K562 (cell line): ENCODE measurements at regions not wholly inside any gene's neighbourhood (a gene's known extent, or its start where the extent isn't known, plus 50 kb on each side); places are given as distances from the start of the nearest gene placed in this dataset.
A peak's percentile ranks its signal among the peaks of the same experiment; 100 is the strongest.

Experiments
- ATAC-seq: fragments of 200-7000 bp; cut with Tn5 transposase; 3 replicates; pipeline ENCODE4 v1.9.1; 2020; ENCODE audit warnings: moderate library complexity
- BruUV-seq: library from RNA; stranded (reverse); fragments of 400-500 nt; replicated peaks from 2 replicates; lab custom pipeline; 2021; lab: Mats Ljungman, UMichigan
- CTCF ChIA-PET: fragments of 300-600 bp; formaldehyde crosslinking; extraction: SDS; loops from one replicate; lab custom pipeline; 2021; ENCODE audit warnings: low intra/inter-chr PET ratio; lab: Yijun Ruan, JAX
- POLR2A ChIA-PET: fragments of 300-600, 350-650 bp; sonication (Branson Sonifier 250); formaldehyde crosslinking; extraction: SDS; loops from one replicate; lab custom pipeline; 2021; ENCODE audit warnings: antibody characterized with exemption, inconsistent platforms; lab: Yijun Ruan, JAX
- DNase-seq, 4 experiments: peaks; one replicate each; pipeline versions ENCODE4 v3.0.0 to v3.0.0-alpha.2; 2011 to 2018; ENCODE audit warnings: low spot score in 3 of 4, mixed read lengths in 3 of 4; ENCODE audit errors: extremely low read depth in 1 of 4
- FAIRE-seq: peaks from 2 replicates; lab custom pipeline; 2011; peaks lifted over from hg19 to GRCh38; lab: Jason Lieb, UNC
- H2AFZ ChIP-seq: 2 replicates; pipeline ENCODE4 v1.6.0; 2011; ENCODE audit warnings: low read depth, low read length, control low read depth, inconsistent platforms
- H3K27ac ChIP-seq: fragments of 200-600 bp; 3 replicates; pipeline ENCODE4 v1.8.0; 2011; ENCODE audit warnings: low read depth, mild to moderate bottlenecking, control low read depth, inconsistent platforms, low read length, moderate library complexity, mixed read lengths; ENCODE audit errors: extremely low read depth
- H3K27me3 ChIP-seq, 2 experiments: fragments of 300-600 bp in 1 of 2; 2 replicates in 1 of 2; 3 replicates in 1 of 2; pipeline versions ENCODE4 v1.6.0 to v1.8.0; 2011; ENCODE audit warnings: inconsistent platforms in 2 of 2, low read length in 2 of 2, mild to moderate bottlenecking in 1 of 2, mixed read lengths in 1 of 2, moderate library complexity in 1 of 2; ENCODE audit not compliant: control insufficient read depth in 2 of 2, insufficient read depth in 2 of 2
- H3K36me3 ChIP-seq: fragments of 300-600 bp; 3 replicates; pipeline ENCODE4 v1.8.0; 2011; ENCODE audit warnings: mild to moderate bottlenecking, low read length, inconsistent platforms; ENCODE audit not compliant: control insufficient read depth, insufficient read depth
- H3K4me1 ChIP-seq, 2 experiments: fragments of 200-600 bp in 1 of 2; replicated peaks in 1 of 2; 2 replicates in 1 of 2; 3 replicates in 1 of 2; pipeline versions ENCODE4 v1.5.1 to v1.8.0; 2011; ENCODE audit warnings: inconsistent platforms in 2 of 2, low read length in 2 of 2, mild to moderate bottlenecking in 1 of 2, mixed read lengths in 1 of 2, moderate library complexity in 1 of 2; ENCODE audit not compliant: control insufficient read depth in 2 of 2, insufficient read depth in 2 of 2
- H3K4me2 ChIP-seq: 2 replicates; pipeline ENCODE4 v1.6.1; 2011; ENCODE audit warnings: low read length, control low read depth, inconsistent platforms, mixed read lengths; ENCODE audit not compliant: insufficient read depth
- H3K4me3 ChIP-seq: fragments of 200-600 bp; sonication (generic), shearing (Covaris generic); 2 replicates; pipeline ENCODE4 v1.5.1; 2016; ENCODE audit warnings: control low read depth, inconsistent platforms
- H3K79me2 ChIP-seq: fragments of 200-600 bp; 3 replicates; pipeline ENCODE4 v1.8.0; 2011; ENCODE audit warnings: low read length, inconsistent platforms; ENCODE audit not compliant: control insufficient read depth, insufficient read depth
- H3K9ac ChIP-seq, 2 experiments: 2 replicates each; pipeline versions ENCODE4 v1.6.0 to v1.6.1; 2011; ENCODE audit warnings: low read depth in 2 of 2, low read length in 2 of 2, control low read depth in 1 of 2, inconsistent platforms in 1 of 2, mild to moderate bottlenecking in 1 of 2, mixed read lengths in 1 of 2; ENCODE audit not compliant: insufficient read depth in 1 of 2
- H3K9me1 ChIP-seq: one replicate; pipeline ENCODE4 v1.6.0; 2011; ENCODE audit warnings: inconsistent platforms, mild to moderate bottlenecking, low read length, moderate library complexity; ENCODE audit not compliant: control insufficient read depth, insufficient read depth
- H3K9me3 ChIP-seq: replicated peaks from 2 replicates; pipeline ENCODE4 v1.5.1; 2011; ENCODE audit warnings: low read depth, low read length, inconsistent platforms; ENCODE audit not compliant: control insufficient read depth, insufficient read depth
- H4K20me1 ChIP-seq: replicated peaks from 2 replicates; pipeline ENCODE4 v1.6.1; 2011; ENCODE audit warnings: low read length, inconsistent platforms, mixed read lengths; ENCODE audit not compliant: control insufficient read depth, insufficient read depth
- CBFA2T2 ChIP-seq: fragments of 450-650 bp; conservative IDR thresholded peaks from 2 replicates; pipeline ENCODE4 v1.6.1; 2017; ENCODE audit warnings: mild to moderate bottlenecking
- HNRNPUL1 ChIP-seq: fragments of 200-400 bp; formaldehyde crosslinking; IDR thresholded peaks from 2 replicates; pipeline ENCODE4 v1.6.1; 2017; ENCODE audit warnings: low read length
- JUN ChIP-seq, 2 experiments: sonication (generic) in 1 of 2; formaldehyde crosslinking in 1 of 2; IDR thresholded peaks; 2 replicates each; pipeline versions ENCODE4 v1.6.1 to v1.8.0; 2012 to 2022; ENCODE audit warnings: borderline replicate concordance in 2 of 2, mild to moderate bottlenecking in 2 of 2, improper control_type of control experiment in 1 of 2, low read depth in 1 of 2, low read length in 1 of 2, missing genetic modification reagents in 1 of 2
- RFX5 ChIP-seq: IDR thresholded peaks from 2 replicates; pipeline ENCODE4 v1.6.1; 2011; ENCODE audit warnings: low read depth, mild to moderate bottlenecking, improper control_type of control experiment, low read length
- SETDB1 ChIP-seq: IDR thresholded peaks from one replicate; pipeline ENCODE4 v1.6.1; 2012; ENCODE audit warnings: low read length, control low read depth, inconsistent platforms
- TEAD4 ChIP-seq, 2 experiments: sonication (generic) in 1 of 2; formaldehyde crosslinking in 1 of 2; IDR thresholded peaks; 2 replicates each; pipeline versions ENCODE4 v1.6.1 to v1.8.0; 2012 to 2022; ENCODE audit warnings: borderline replicate concordance in 1 of 2, inconsistent platforms in 1 of 2, low read length in 1 of 2, mild to moderate bottlenecking in 1 of 2, missing genetic modification reagents in 1 of 2
- ZFPM2 ChIP-seq: fragments of 250-450 bp; sonication (Bioruptor Pico); IDR thresholded peaks from 2 replicates; pipeline ENCODE4 v1.5.1; 2022; ENCODE audit warnings: mild to moderate bottlenecking
- ZNF347 ChIP-seq: fragments of 450-650 bp; formaldehyde crosslinking; IDR thresholded peaks from 2 replicates; pipeline ENCODE4 v1.4.0; 2020; ENCODE audit warnings: low read depth, mild to moderate bottlenecking, moderate library complexity
- WGBS: fragments of 100-300 bp; shearing (Covaris generic); methylation state at CpG from one replicate; pipeline ENCODE4 v1.1.6; 2016; ENCODE audit warnings: low coverage, mixed read lengths; ENCODE audit not compliant: insufficient coverage; ENCODE audit errors: missing lambda C conversion rate; 5-methylcytosine and 5-hydroxymethylcytosine counted together
- in situ Hi-C: fragments of 300-500 bp; cut with MboI; formaldehyde crosslinking; loops from 4 replicates; pipeline ENCODE4 v1.15.0; 2018; ENCODE audit warnings: inconsistent platforms, mixed read lengths
- intact Hi-C: fragments of 100-400 bp; cut with micrococcal nuclease; formaldehyde crosslinking; loops from 2 replicates; pipeline ENCODE4 v1.14.2; 2022
- TF ChIP-seq, protein P1 (sequence below), 2 experiments: fragments of 450-650 bp; conservative IDR thresholded peaks; 2 replicates each; pipeline ENCODE4 v1.6.1; 2017; ENCODE audit warnings: mild to moderate bottlenecking in 2 of 2, moderate library complexity in 2 of 2
- TF ChIP-seq, protein P2 (sequence below), 2 experiments: IDR thresholded peaks; 2 replicates each; pipeline ENCODE4 v1.6.1; 2011; ENCODE audit warnings: borderline replicate concordance in 1 of 2, control low read depth in 1 of 2, low read depth in 1 of 2, low read length in 1 of 2, mild to moderate bottlenecking in 1 of 2, mixed read lengths in 1 of 2, moderate library complexity in 1 of 2; ENCODE audit not compliant: insufficient read depth in 1 of 2, insufficient read length in 1 of 2, poor library complexity in 1 of 2, severe bottlenecking in 1 of 2; ENCODE audit errors: extremely low read depth in 1 of 2

DNA sequence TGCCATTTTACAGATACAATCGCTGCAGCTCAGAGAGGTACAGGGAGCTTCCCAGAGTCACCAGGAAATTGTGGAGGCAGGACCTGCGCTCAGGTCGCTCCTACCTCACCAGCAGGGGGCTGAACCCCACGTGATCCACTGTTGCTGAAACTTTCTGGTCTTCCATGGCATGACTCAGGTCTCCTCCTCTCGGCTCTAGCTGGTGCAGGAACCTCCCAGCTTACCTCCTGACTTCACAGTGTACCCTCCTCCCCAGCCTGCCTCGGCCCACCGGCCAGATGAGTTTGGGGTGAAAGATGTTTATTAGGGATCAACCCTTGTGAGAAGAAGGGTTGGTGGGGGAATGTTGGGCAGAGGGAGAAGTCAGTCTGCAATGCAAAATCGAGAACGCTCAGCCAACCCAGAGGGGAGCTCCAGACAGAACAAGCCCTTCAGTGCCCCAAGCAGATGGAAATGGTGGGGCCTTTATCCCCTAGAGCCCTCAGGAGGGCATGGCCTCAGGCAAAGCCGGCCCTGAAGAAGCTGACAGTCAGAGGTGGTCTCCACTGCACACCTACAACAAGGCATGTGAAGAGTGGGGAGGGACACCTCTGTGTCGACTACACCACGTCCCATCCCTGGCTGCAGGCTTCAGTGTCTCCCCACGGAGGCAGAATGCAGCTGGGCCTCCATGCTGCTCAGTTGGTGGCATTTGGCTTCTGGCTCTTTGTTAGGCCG, 118.6 kb upstream of the PRR20G start (continued):
- TF ChIP-seq, protein P1, sequence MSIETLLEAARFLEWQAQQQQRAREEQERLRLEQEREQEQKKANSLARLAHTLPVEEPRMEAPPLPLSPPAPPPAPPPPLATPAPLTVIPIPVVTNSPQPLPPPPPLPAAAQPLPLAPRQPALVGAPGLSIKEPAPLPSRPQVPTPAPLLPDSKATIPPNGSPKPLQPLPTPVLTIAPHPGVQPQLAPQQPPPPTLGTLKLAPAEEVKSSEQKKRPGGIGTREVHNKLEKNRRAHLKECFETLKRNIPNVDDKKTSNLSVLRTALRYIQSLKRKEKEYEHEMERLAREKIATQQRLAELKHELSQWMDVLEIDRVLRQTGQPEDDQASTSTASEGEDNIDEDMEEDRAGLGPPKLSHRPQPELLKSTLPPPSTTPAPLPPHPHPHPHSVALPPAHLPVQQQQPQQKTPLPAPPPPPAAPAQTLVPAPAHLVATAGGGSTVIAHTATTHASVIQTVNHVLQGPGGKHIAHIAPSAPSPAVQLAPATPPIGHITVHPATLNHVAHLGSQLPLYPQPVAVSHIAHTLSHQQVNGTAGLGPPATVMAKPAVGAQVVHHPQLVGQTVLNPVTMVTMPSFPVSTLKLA (conservative IDR thresholded peaks at IDR 0.05) = 0 out of 4 replicates have a peak, but pooled peaks of 1 of the 2 experiments have one; percentile 22

DNA sequence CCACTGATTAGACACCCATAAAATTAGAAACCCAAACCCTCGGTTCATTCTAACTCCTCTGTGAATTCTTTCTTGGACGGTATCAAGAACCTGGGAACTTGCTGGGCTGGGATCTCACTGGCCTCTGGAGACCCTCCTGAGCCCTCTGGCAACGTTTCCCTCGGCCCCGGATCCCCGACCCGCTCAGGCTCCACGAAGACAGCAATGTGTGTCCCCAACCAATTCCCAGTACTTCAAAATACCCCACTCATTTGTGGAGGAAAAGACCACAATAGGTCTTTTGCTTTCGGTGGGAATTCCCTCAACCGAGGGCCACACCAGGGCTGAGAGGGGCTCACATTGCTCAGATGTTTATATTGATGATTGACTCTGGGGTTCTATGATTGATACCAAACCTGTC, 117.9 kb upstream of the PRR20G start:
- ATAC-seq (no peak), FAIRE-seq (no peak), DNase-seq (no peak)
- WGBS = under 1% methylated on average over 10 of the region's 10 CpGs
- Histone ChIP-seq H3K4me1 (peaks cover 1 to 3% of the 10 kb centered on the region in 2 experiments; a peak in 3 of 5 replicates), H3K9me3 (no peaks in the 10 kb centered on the region), H3K27me3 (peaks cover 0 to 22% of the 10 kb centered on the region in 2 experiments; a peak in 2 of 5 replicates), H3K9ac (no peak overlapping the region), H3K4me3 (no peak overlapping the region), H3K36me3 (no peaks in the 10 kb centered on the region), H3K79me2 (no peaks in the 10 kb centered on the region), H2AFZ (no peak overlapping the region), H3K9me1 (no peaks in the 10 kb centered on the region), H3K4me2 (no peak overlapping the region), H3K27ac (no peak overlapping the region), H4K20me1 (peaks cover 2% of the 10 kb centered on the region; the same call in 1 of the 2 replicates)
- intact Hi-C loops (no loop called here), in situ Hi-C loops (no loop called here)
- ChIA-PET CTCF (no interaction called here), POLR2A (no interaction called here)
- BruUV-seq = no TSS peak
- TF ChIP-seq RFX5 (no peak), TEAD4 (IDR thresholded peaks at IDR 0.05; ENCODE audit: low read length) (no peak), TEAD4 (CRISPR knock-in tag; IDR thresholded peaks at IDR 0.05; ENCODE audit: borderline replicate concordance) (no peak), HNRNPUL1 (no peak), JUN (IDR thresholded peaks at IDR 0.05; ENCODE audit: borderline replicate concordance, low read depth, low read length) (no peak), JUN (CRISPR knock-in tag; IDR thresholded peaks at IDR 0.05; ENCODE audit: borderline replicate concordance) (no peak), ZFPM2 (CRISPR knock-in tag) (no peak), CBFA2T2 (no peak), SETDB1 (no peak), ZNF347 (no peak)
- TF ChIP-seq, protein P2, sequence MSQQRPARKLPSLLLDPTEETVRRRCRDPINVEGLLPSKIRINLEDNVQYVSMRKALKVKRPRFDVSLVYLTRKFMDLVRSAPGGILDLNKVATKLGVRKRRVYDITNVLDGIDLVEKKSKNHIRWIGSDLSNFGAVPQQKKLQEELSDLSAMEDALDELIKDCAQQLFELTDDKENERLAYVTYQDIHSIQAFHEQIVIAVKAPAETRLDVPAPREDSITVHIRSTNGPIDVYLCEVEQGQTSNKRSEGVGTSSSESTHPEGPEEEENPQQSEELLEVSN (IDR thresholded peaks at IDR 0.05; ENCODE audit: borderline replicate concordance in 1 of 2, extremely low read depth in 1 of 2, insufficient read depth in 1 of 2, insufficient read length in 1 of 2, low read depth in 1 of 2, low read length in 1 of 2, poor library complexity in 1 of 2, severe bottlenecking in 1 of 2) = no peak
